ENCODE measurements at regions not wholly inside any gene's neighbourhood (a gene's known extent, or its start where the extent isn't known, plus 50 kb on each side); places are given as distances from the start of the nearest gene placed in this dataset.
"Not testable (repeated sequence)": the region's sequence is repeated elsewhere in the genome, so short reads cannot be mapped to it uniquely, and the experiment has no call there.

GRCh38 chr6:150521482-150521881 lies 78.2 kb upstream of the PLEKHG1 start:
- TF ChIP-seq, protein P1, sequence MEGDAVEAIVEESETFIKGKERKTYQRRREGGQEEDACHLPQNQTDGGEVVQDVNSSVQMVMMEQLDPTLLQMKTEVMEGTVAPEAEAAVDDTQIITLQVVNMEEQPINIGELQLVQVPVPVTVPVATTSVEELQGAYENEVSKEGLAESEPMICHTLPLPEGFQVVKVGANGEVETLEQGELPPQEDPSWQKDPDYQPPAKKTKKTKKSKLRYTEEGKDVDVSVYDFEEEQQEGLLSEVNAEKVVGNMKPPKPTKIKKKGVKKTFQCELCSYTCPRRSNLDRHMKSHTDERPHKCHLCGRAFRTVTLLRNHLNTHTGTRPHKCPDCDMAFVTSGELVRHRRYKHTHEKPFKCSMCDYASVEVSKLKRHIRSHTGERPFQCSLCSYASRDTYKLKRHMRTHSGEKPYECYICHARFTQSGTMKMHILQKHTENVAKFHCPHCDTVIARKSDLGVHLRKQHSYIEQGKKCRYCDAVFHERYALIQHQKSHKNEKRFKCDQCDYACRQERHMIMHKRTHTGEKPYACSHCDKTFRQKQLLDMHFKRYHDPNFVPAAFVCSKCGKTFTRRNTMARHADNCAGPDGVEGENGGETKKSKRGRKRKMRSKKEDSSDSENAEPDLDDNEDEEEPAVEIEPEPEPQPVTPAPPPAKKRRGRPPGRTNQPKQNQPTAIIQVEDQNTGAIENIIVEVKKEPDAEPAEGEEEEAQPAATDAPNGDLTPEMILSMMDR (IDR thresholded peaks at IDR 0.05; ENCODE audit: control extremely low read depth, extremely low read depth) = no peak
- whole genome bisulfite sequencing, 2 donors = 74 to 85% methylated on average over 1 of the region's 1 CpG

DNA sequence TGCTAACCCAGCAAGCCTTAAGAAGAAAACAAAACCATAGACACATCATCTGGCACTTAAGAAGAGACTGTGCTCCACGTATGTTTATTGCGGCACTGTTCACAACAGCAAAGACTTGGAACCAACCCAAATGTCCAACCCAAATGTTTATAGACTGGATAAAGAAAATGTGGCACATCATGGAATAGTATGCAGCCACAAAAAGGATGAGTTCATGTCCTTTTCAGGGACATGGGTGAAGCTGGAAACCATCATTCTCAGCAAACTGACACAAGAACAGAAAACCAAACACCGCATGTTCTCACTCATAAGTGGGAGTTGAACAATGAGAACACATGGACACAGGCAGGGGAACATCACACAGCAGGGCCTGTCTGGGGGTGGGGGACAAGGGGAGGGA lies 76.5 kb upstream of the PLEKHG1 start:
- not testable (repeated sequence) for H3K36me3 ChIP-seq (ENCODE audit: control insufficient read depth in 4 of 4, insufficient read depth in 4 of 4, low read length in 4 of 4); H3K4me1 ChIP-seq (ENCODE audit: control insufficient read depth in 5 of 5, insufficient read depth in 5 of 5, low read length in 5 of 5); ATAC-seq (ENCODE audit: insufficient read depth, low FRiP score); H3K9ac ChIP-seq (ENCODE audit: insufficient read depth in 1 of 2, low read length in 2 of 2); H3K27me3 ChIP-seq (ENCODE audit: control insufficient read depth in 3 of 3, insufficient read depth in 3 of 3, low read length in 2 of 3); H3K9me3 ChIP-seq (ENCODE audit: control insufficient read depth in 4 of 4, insufficient read depth in 3 of 4, low read length in 3 of 4); DNase-seq; H3K4me3 ChIP-seq; H3K27ac ChIP-seq (ENCODE audit: low read depth in 1 of 2, low read length in 1 of 2)
- WGBS, 2 donors = 90 to 96% methylated on average over 3 of the region's 3 CpGs

More at GRCh38 chr6:150521482-150521881, 78.2 kb upstream of the PLEKHG1 start:
- Histone ChIP-seq H3K9me3 (ENCODE audit: control insufficient read depth in 4 of 4, insufficient read depth in 3 of 4, low read length in 3 of 4) (no peaks in the 10 kb centered on the region), H3K36me3 (ENCODE audit: control insufficient read depth in 4 of 4, insufficient read depth in 4 of 4, low read length in 4 of 4) (no peaks in the 10 kb centered on the region), H3K27me3 (ENCODE audit: control insufficient read depth in 3 of 3, insufficient read depth in 3 of 3, low read length in 2 of 3) (no peaks in the 10 kb centered on the region), H3K4me1 (ENCODE audit: control insufficient read depth in 5 of 5, insufficient read depth in 5 of 5, low read length in 5 of 5) (no peaks in the 10 kb centered on the region), H3K27ac (ENCODE audit: low read depth in 1 of 2, low read length in 1 of 2) (no peak overlapping the region), H3K4me3 (no peak overlapping the region), H3K9ac (ENCODE audit: insufficient read depth in 1 of 2, low read length in 2 of 2) (no peak overlapping the region)
- ATAC-seq (ENCODE audit: insufficient read depth, low FRiP score) (no peak), DNase-seq (no peak)

DNA sequence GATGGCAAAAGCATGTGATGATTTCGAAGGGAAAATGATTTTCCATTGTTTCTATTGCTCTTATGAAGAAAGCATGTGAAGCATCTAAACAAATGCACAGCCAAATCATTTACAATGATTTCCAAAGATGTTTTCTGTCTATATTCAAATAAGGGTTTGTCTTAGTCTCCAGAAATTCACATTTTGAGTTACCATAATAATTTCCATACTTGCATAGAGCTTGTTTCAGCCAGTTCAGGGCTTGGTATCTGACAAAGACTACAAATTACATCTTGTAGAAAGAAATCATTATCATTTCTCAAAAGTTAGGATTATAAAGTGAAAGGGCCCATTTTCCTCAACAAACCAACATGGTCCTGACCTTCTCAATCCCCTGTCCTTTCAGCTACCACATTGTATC lies 74.4 kb upstream of the PLEKHG1 start:
- WGBS, 2 donors = 82 to 88% methylated on average over 1 of the region's 1 CpG
- TF ChIP-seq, protein P1 (IDR thresholded peaks at IDR 0.05; ENCODE audit: control extremely low read depth, extremely low read depth) = no peak
- ATAC-seq (ENCODE audit: insufficient read depth, low FRiP score) = no peak

DNA sequence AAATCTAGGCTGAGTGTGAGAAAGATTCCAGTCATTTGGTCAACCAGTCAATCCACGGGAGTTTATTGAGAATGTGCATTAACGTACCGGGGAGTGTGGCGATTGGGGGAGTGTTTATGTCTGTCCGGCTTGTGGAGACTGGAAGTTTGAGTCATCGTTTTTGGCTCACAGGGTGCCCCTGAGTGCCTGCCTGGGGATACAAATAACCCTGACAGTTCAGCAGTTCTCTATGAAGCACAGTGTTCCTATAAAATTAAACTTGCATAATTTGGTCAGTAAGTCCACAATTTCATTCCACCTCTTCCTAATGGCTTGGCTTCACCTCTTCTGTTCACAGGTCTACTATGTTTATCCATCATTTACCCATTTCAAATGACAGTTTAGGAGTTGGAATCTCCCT lies 72.6 kb upstream of the PLEKHG1 start:
- Histone ChIP-seq H3K4me1 (ENCODE audit: control insufficient read depth in 5 of 5, insufficient read depth in 5 of 5, low read length in 5 of 5) (peaks cover 0 to 8% (median 0%) of the 10 kb centered on the region in 5 donors), H3K9me3 (ENCODE audit: control insufficient read depth in 4 of 4, insufficient read depth in 3 of 4, low read length in 3 of 4) (no peaks in the 10 kb centered on the region), H3K27me3 (ENCODE audit: control insufficient read depth in 3 of 3, insufficient read depth in 3 of 3, low read length in 2 of 3) (no peaks in the 10 kb centered on the region), H3K9ac (ENCODE audit: insufficient read depth in 1 of 2, low read length in 2 of 2) (no peak overlapping the region), H3K4me3 (no peak overlapping the region), H3K36me3 (ENCODE audit: control insufficient read depth in 4 of 4, insufficient read depth in 4 of 4, low read length in 4 of 4) (no peaks in the 10 kb centered on the region), H3K27ac (ENCODE audit: low read depth in 1 of 2, low read length in 1 of 2) (no peak overlapping the region)
- TF ChIP-seq, protein P1 (IDR thresholded peaks at IDR 0.05; ENCODE audit: control extremely low read depth, extremely low read depth) = no peak
- 83 to 86% methylated on average over 6 of the region's 6 CpGs for WGBS, 2 donors
- no peak for ATAC-seq (ENCODE audit: insufficient read depth, low FRiP score)
- DNase-seq = no peak

More for the DNA sequence above, 74.4 kb upstream of the PLEKHG1 start:
- no peak overlapping the region for H3K27ac ChIP-seq (ENCODE audit: low read depth in 1 of 2, low read length in 1 of 2)
- no peak for DNase-seq
- H3K27me3 ChIP-seq (ENCODE audit: control insufficient read depth in 3 of 3, insufficient read depth in 3 of 3, low read length in 2 of 3) = no peaks in the 10 kb centered on the region
- no peaks in the 10 kb centered on the region for H3K36me3 ChIP-seq (ENCODE audit: control insufficient read depth in 4 of 4, insufficient read depth in 4 of 4, low read length in 4 of 4)
- H3K9me3 ChIP-seq (ENCODE audit: control insufficient read depth in 4 of 4, insufficient read depth in 3 of 4, low read length in 3 of 4) = no peaks in the 10 kb centered on the region
- H3K4me1 ChIP-seq (ENCODE audit: control insufficient read depth in 5 of 5, insufficient read depth in 5 of 5, low read length in 5 of 5) = peaks cover 0 to 8% (median 0%) of the 10 kb centered on the region in 5 donors
- no peak overlapping the region for H3K4me3 ChIP-seq
- no peak overlapping the region for H3K9ac ChIP-seq (ENCODE audit: insufficient read depth in 1 of 2, low read length in 2 of 2)
